Ovary (tissue), 3 donors: ENCODE measurements at regions not wholly inside any gene's neighbourhood (a gene's known extent, or its start where the extent isn't known, plus 50 kb on each side); places are given as distances from the start of the nearest gene placed in this dataset.

ENCODE experiments used
- CTCF ChIP-seq, 3 donors: fragments of 450-650 bp in 2 of 3; fragments of 200-600 bp in 1 of 3; IDR thresholded peaks; one replicate each; pipeline versions ENCODE4 v1.5.1 to v1.8.0; 2016 to 2022; ENCODE audit warnings: antibody characterized with exemption in 3 of 3, mild to moderate bottlenecking in 1 of 3
- EP300 ChIP-seq: sonication (generic); formaldehyde crosslinking; IDR thresholded peaks from one replicate; pipeline ENCODE4 v1.6.1; 2017; ENCODE audit warnings: antibody characterized with exemption
- POLR2A ChIP-seq: fragments of 450-650 bp; IDR thresholded peaks from one replicate; pipeline ENCODE4 v1.6.1; 2017; ENCODE audit warnings: antibody characterized with exemption, mild to moderate bottlenecking, moderate library complexity
- donor health status: DM: no; HTN: no; CAD: no.

GRCh38 chr7:130875-131780 is 61.2 kb upstream of the FAM20C start:
- TF ChIP-seq POLR2A = no peak
- TF ChIP-seq CTCF (IDR thresholded peaks at IDR 0.05) = no peak
- TF ChIP-seq EP300 = no peak
